GM12892 (cell line): ENCODE measurements at regions not wholly inside any gene's neighbourhood (a gene's known extent, or its start where the extent isn't known, plus 50 kb on each side); places are given as distances from the start of the nearest gene placed in this dataset.

Experiments used
- DNase-seq: peaks from one replicate; pipeline ENCODE4 v3.0.0; 2011; ENCODE audit not compliant: insufficient read length
- FAIRE-seq: peaks from 2 replicates; lab custom pipeline; 2011; peaks lifted over from hg19 to GRCh38; lab: Jason Lieb, UNC
- POLR2A ChIP-seq: IDR thresholded peaks from 2 replicates; pipeline ENCODE4 v1.6.1; 2011; ENCODE audit warnings: low read depth, low read length, control low read depth
- POLR2AphosphoS5 ChIP-seq: IDR thresholded peaks from 2 replicates; pipeline ENCODE4 v1.6.1; 2011; ENCODE audit warnings: low read depth, low read length, control low read depth
- TAF1 ChIP-seq: IDR thresholded peaks from 2 replicates; pipeline ENCODE4 v1.6.1; 2011; ENCODE audit warnings: low read depth, mild to moderate bottlenecking, control low read depth, low read length, borderline replicate concordance

DNA sequence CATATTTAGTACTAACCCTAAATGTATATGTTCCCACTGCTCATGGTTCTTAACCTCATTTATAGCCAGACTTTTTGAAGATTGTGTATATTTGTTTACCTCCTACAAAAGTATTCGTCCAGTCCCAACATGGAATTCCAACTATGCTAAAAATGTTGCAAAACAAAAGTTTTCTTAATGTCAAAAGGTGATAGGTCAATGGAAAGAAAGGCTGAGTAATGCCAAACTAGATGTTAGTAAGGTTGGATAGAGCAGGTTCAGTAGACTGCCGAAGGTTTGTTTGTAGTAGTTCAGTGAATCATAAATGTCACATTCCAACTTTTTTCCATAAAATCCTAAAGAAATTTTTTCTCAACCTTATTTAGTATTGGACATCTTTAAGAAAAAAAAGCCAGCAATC lies 874.5 kb downstream of the FLRT2 start:
- FAIRE-seq, result no peak
- TF ChIP-seq POLR2A (no peak), TAF1 (no peak), POLR2AphosphoS5 (no peak)
- DNase-seq, result no peak

DNA sequence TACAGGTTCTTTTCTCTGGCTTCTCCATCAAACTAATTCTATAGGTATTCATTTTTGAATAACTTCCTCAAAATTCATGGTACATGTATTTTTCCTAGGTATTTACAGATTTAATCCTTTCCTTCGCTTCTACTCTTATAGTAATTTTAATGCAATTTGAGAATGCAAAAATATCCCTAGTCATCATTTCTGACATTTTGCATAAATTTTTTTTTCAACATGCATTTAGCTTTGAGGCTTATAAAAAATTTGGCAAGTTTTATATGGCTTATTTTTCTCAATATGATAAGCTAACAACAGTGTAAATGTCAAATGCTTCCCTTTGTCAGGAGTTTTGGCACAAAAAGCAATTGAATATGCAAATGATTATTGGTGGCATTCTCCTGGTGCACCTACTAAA lies 872.6 kb downstream of the FLRT2 start:
- no peak for TF ChIP-seq POLR2AphosphoS5
- no peak for TF ChIP-seq TAF1
- TF ChIP-seq POLR2A, result no peak
- DNase-seq (no peak), FAIRE-seq (no peak)

DNA sequence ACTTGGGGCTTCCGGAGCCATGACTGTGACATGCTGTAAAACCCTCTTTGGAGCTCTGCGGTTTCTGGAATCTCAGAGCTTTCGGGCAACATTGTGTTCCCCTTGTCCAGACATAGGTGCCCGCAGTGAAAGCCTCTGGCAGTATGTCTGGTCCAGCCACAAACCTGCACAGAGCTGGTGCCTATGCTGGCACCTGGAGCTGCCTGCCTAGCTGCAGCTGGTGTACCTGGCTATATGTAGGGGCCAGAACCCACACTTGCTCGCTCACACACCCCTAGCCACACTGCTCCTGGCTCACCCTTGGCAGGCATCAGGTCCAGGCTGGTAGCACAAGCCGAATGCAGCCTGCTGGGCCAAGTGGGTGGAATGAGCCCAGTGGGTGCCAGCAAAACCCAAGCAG lies 861.1 kb downstream of the FLRT2 start:
- no peak for FAIRE-seq
- no peak for DNase-seq
- no peak for TF ChIP-seq POLR2AphosphoS5
- TF ChIP-seq TAF1, result no peak
- TF ChIP-seq POLR2A, result no peak

DNA sequence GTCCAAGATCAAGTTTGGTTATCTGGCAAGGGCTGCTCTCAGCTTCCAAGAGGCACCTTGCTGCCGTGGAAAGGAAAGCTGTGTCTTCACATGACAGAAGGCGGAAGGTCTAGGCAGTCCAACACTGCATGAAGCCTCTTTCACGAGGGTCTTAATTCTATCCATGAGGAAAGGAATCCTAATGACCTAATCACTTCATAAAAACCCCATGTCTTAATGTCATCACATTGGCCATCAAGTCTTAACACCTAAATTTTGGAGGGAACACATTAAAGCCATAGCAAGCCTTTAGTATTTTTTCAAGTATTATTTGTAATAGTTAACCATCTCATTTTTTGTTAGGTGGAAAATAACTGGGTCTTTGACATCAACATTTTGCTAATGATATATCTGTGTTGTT lies 858.3 kb downstream of the FLRT2 start:
- no peak for FAIRE-seq
- TF ChIP-seq TAF1 (no peak), POLR2A (no peak), POLR2AphosphoS5 (no peak)
- no peak for DNase-seq

DNA sequence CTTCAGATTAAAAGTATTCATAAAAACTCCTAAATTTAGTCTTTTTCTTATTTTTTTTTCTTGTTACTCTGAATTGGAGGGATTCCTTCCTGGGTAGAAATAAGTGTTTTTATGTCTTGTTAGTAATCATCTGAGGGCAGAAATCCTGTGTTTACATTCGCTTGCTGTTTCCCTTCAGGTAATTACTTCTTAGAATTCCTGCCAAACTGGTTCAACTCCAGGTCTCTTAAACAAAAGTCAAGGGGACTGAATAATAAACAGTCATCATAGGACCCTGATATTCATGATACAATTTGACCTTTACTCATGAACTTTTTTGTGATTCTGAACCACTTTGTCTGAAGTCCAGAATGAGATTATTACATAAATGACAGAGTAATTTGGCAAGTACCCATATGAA lies 843.9 kb downstream of the FLRT2 start:
- TF ChIP-seq POLR2AphosphoS5 (no peak), POLR2A (no peak), TAF1 (no peak)
- DNase-seq, result no peak
- FAIRE-seq, result no peak

DNA sequence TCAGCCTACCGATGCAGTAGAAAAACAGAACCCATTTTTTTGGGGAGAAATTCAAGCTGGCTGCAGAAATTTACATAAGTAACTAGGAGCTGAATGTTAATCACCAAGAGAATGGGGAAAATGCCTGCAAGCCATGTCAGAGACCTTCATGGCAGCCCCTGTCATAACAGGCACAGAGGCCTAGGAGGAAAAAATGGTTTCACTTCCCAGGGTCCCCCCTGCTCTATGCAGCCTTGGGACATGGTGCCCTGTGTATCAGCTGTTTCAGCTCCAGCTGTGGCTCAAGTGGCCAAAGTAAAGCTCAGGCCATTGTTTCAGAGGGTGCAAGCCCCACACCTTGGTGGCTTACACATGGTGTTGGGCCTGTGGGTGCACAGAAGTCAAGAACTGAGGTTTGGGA lies 842.5 kb downstream of the FLRT2 start:
- TF ChIP-seq TAF1 (no peak), POLR2AphosphoS5 (no peak)
- FAIRE-seq, result no peak
- no peak for DNase-seq

DNA sequence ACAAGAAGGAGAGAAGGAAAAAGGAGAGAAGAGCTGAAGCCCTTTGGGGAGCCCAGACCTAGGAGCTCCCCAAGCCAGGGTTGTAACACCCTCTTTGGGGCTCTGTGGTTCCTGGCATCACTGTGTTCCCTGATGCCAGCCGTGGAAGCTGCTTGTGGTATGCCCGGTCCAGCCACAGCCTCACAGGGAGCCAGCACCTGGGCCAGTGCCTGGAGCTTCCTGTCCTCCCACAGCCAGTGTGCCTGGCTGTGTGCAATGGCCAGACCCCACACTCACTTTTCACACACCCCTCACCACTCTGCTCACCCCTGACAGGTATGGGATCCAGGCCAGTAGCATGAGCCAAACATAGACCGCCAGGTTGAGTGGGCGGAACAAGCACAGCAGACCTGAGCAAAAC lies 834.7 kb downstream of the FLRT2 start:
- DNase-seq (no peak), FAIRE-seq (no peak)
- no peak for TF ChIP-seq POLR2AphosphoS5
- no peak for TF ChIP-seq POLR2A
- no peak for TF ChIP-seq TAF1

DNA sequence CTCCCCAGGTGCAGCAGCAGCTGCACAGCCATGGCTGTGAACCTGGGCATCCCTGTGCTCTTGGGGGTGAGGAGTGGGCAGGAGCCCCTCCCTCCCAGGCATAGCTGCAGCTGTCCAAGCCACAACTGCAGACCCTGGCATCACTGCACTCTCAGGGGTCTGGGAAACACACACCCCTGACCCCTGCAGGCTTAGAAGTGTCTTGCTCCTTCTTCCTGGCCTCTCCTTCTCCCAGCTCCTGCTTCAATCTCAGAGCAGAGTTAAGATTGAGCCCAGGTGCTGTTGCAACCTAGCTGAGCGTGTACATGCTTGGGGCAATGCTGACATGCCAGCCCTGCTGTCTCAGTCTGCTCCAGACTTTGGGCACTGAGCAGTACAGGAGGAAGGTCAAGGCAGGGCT lies 833.6 kb downstream of the FLRT2 start:
- FAIRE-seq (no peak), DNase-seq (no peak)
- no peak for TF ChIP-seq POLR2A
- no peak for TF ChIP-seq TAF1
- no peak for TF ChIP-seq POLR2AphosphoS5

DNA sequence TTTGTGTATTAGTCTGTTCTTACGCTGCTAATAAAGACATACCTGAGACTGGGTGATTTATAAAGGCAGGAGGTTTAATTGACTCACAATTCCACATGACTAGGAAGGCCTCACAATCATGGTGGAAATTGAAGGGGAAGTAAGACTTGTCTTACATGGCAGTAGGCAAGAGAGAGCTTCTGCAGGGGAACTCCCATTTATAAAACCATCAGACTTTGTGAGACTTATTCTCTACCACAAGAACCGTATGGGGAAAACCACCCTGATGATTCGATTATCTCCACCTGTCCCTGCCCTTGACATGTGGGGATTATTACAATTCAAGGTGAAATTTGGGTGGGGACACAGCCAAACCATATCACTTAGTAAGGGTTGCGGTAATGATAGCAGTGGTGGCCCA lies 833.1 kb downstream of the FLRT2 start:
- TF ChIP-seq POLR2A, result no peak
- TF ChIP-seq TAF1, result no peak
- DNase-seq, result no peak
- FAIRE-seq, result no peak

DNA sequence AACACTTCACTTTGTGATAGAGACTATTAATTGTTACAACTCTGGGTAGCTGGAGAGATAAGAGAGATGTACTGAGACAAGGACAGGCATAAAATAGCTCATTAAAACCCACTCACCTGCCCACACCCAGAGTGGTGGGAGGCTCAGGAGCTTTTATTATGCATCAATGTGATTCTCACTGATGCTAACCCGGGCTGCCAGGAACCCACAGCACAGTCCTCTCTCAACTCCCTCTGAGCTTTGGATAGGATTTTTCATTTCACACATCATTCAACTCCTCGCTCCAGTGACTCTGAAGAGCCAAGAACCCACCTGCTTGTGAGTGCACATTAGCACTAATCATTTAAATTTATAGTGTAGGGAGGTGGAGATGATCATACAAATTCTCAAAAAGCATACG lies 827.9 kb downstream of the FLRT2 start:
- no peak for FAIRE-seq
- DNase-seq, result no peak
- TF ChIP-seq POLR2AphosphoS5 (no peak), TAF1 (no peak), POLR2A (no peak)

DNA sequence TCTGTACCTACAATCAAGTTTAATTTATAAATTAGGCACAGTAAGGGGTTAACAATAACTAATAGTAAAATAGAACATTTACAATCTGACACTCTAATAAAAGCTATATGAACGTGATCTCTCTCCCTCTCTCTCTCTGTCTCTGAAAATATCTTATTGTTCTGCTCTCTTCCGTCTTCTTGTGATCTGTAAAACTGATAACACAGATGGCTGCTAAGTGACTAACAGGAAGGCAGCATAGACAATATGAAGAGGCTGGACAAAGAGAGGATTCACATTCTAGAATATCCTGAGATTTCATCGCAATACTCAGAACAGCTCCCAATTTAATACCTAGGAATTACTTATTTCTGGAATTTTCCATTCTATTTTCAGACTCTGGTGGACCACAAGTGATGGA lies 827.2 kb downstream of the FLRT2 start:
- DNase-seq, result no peak
- no peak for FAIRE-seq
- TF ChIP-seq POLR2AphosphoS5 (no peak), TAF1 (no peak), POLR2A (no peak)

DNA sequence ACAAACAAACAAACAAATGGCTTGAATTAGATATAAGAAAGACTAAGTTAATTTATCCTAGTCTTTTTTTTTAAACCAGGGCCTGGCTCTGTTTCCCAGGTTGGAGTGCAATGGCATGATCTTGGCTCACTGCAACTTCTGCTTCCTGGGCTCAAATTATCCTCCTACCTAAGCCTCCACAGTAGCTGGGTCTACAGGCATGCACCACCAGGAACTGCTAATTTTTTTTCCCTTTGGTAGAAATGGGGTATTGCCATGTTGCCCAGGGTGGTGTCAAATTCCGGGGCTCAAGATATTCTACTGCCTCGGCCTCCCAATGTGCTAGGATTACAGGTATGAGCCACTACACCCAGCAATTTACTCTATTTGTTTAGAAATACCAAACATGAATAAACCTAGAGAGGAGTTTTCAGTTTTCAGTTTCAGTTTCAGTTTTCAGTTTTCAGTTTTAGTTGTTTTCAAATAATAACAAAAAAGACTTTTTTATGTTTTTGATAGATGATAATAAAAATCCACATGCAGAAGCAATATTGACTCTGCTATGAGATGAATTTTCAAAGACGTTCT lies 817.0 kb downstream of the FLRT2 start:
- no peak for DNase-seq
- TF ChIP-seq POLR2AphosphoS5 (no peak), POLR2A (no peak), TAF1 (no peak)
- FAIRE-seq, result no peak

DNA sequence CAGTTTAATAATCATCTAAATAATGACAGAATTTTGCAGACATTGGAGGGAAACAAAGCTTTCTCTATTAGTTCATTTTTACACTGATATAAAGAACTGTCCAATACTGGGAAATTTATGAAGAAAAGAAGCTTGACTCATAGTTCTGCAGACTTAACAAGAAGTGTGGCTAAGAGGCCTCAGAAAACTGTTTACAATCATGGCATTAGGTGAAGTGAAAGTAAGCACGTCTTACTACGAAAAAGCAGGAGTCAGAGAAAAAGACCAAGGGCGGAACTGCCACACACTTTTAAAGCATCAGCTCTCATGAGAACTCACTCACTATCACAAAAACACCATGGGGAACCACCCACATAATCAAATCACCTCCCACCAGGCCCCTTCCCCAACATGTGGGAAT lies 804.4 kb downstream of the FLRT2 start:
- FAIRE-seq, result no peak
- DNase-seq, result no peak
- TF ChIP-seq POLR2A (no peak), POLR2AphosphoS5 (no peak), TAF1 (no peak)
